ENCODE measurements at regions not wholly inside any gene's neighbourhood (a gene's known extent, or its start where the extent isn't known, plus 50 kb on each side); places are given as distances from the start of the nearest gene placed in this dataset.

DNA sequence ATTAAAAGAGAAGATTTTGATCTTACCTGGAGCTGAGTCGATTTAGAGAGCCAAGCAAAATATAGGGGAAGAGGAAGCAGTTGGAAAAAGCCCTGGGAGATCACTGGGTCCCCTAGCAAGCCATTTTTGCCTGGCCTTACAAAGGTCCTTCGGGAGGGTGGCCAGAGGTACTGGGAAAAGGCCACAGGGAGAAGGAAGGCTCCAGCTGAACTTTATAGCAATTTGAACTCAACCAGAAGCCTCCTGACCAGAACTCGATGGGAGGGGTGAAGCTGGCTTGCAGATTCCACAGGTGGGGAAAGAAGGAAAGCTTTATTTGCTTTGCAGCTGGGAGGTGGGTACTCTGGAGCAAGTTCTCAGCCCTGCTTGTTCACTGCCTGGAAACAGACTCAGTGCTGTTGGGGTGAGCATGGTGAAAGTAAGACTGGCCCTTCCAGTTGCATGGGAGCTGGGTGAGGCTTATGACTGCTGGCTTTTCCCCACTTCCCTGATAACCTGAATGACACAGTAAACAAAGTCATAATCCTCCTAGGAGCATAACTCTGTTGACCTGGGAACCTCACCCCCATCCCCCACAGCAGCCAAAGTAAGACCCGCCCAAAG is 855.8 kb downstream of the FSCB start:
- peak overlapping the region; percentile 51 for H3K27ac Mint-ChIP-seq (ENCODE audit: unreplicated experiment)
- H3K4me3 ChIP-seq (ENCODE audit: low read depth, low read length): no peak overlapping the region
- H3K27me3 Mint-ChIP-seq (ENCODE audit: insufficient read depth, unreplicated experiment): no peaks in the 10 kb centered on the region
- H3K36me3 Mint-ChIP-seq (ENCODE audit: insufficient read depth, unreplicated experiment): no peaks in the 10 kb centered on the region
- H3K36me3 ChIP-seq (ENCODE audit: control insufficient read depth, insufficient read depth, low read length): no peaks in the 10 kb centered on the region
- POLR2A ChIA-PET: no interaction called here
- no TSS peak for BruUV-seq (replicated peaks)
- DNase-seq: peak; percentile 45 to 63
- TF ChIP-seq, protein P1, sequence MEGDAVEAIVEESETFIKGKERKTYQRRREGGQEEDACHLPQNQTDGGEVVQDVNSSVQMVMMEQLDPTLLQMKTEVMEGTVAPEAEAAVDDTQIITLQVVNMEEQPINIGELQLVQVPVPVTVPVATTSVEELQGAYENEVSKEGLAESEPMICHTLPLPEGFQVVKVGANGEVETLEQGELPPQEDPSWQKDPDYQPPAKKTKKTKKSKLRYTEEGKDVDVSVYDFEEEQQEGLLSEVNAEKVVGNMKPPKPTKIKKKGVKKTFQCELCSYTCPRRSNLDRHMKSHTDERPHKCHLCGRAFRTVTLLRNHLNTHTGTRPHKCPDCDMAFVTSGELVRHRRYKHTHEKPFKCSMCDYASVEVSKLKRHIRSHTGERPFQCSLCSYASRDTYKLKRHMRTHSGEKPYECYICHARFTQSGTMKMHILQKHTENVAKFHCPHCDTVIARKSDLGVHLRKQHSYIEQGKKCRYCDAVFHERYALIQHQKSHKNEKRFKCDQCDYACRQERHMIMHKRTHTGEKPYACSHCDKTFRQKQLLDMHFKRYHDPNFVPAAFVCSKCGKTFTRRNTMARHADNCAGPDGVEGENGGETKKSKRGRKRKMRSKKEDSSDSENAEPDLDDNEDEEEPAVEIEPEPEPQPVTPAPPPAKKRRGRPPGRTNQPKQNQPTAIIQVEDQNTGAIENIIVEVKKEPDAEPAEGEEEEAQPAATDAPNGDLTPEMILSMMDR (IDR thresholded peaks at IDR 0.05; ENCODE audit: insufficient read depth in 1 of 2, low read depth in 1 of 2, low read length in 1 of 2, severe bottlenecking in 1 of 2, unreplicated experiment in 1 of 2): no peak
- peaks cover 12% of the 10 kb centered on the region for H3K4me1 Mint-ChIP-seq (ENCODE audit: low read depth, unreplicated experiment)
- intact Hi-C loops (cut with micrococcal nuclease; ENCODE audit: unreplicated experiment): loop anchor here (1.0 kb wide), 1 partner anchor 129 kb away; no protein-coding TSS in a partner anchor
- peaks cover 12% of the 10 kb centered on the region for H3K4me1 ChIP-seq
- CTCF ChIA-PET: interaction anchor here (1.1 kb wide), 1 partner anchor 129 kb away, joined by 3 read pairs; no protein-coding TSS in a partner anchor
- no peaks in the 10 kb centered on the region for H3K27me3 ChIP-seq (replicated peaks; ENCODE audit: control insufficient read depth, insufficient read depth, low read length)
- peaks cover 20% of the 10 kb centered on the region for H3K9me3 Mint-ChIP-seq (ENCODE audit: unreplicated experiment)
- H3K9me3 ChIP-seq: no peaks in the 10 kb centered on the region
- peak overlapping the region; percentile 37 for H3K4me3 Mint-ChIP-seq (ENCODE audit: unreplicated experiment)

DNA sequence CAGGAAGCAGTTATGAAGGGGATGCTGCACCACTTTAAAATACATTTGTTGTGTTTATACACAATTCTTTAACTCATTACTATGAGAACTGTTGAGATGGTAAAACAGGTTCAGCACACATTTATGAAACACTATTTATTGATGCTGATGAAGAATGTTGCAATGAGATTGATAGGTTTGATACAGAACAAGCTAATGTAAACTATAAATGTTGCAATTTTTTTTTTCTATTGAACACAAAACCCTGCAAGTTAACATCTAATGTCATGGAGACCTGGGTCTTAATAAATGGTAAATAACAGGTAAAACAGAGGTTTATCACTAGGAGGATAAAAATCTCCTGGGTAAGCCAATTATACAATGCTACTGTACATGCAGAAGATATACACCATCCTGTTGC is 857.6 kb downstream of the FSCB start:
- H3K4me1 Mint-ChIP-seq (ENCODE audit: low read depth, unreplicated experiment): peaks cover 12% of the 10 kb centered on the region
- Histone ChIP-seq H3K27me3 (replicated peaks; ENCODE audit: control insufficient read depth, insufficient read depth, low read length) (no peaks in the 10 kb centered on the region), H3K9me3 (no peaks in the 10 kb centered on the region), H3K4me3 (ENCODE audit: low read depth, low read length) (no peak overlapping the region), H3K36me3 (ENCODE audit: control insufficient read depth, insufficient read depth, low read length) (no peaks in the 10 kb centered on the region), H3K4me1 (peaks cover 12% of the 10 kb centered on the region)
- TF ChIP-seq, protein P1 (IDR thresholded peaks at IDR 0.05; ENCODE audit: insufficient read depth in 1 of 2, low read depth in 1 of 2, low read length in 1 of 2, severe bottlenecking in 1 of 2, unreplicated experiment in 1 of 2): no peak
- no TSS peak for BruUV-seq (replicated peaks)
- peaks cover 20% of the 10 kb centered on the region for H3K9me3 Mint-ChIP-seq (ENCODE audit: unreplicated experiment)
- POLR2A ChIA-PET: no interaction called here
- H3K36me3 Mint-ChIP-seq (ENCODE audit: insufficient read depth, unreplicated experiment): no peaks in the 10 kb centered on the region
- no peak overlapping the region for H3K4me3 Mint-ChIP-seq (ENCODE audit: unreplicated experiment)
- no peak for DNase-seq
- H3K27ac Mint-ChIP-seq (ENCODE audit: unreplicated experiment): no peak overlapping the region
- no peaks in the 10 kb centered on the region for H3K27me3 Mint-ChIP-seq (ENCODE audit: insufficient read depth, unreplicated experiment)
- CTCF ChIA-PET: no interaction called here
- intact Hi-C loops (cut with micrococcal nuclease; ENCODE audit: unreplicated experiment): no loop called here

DNA sequence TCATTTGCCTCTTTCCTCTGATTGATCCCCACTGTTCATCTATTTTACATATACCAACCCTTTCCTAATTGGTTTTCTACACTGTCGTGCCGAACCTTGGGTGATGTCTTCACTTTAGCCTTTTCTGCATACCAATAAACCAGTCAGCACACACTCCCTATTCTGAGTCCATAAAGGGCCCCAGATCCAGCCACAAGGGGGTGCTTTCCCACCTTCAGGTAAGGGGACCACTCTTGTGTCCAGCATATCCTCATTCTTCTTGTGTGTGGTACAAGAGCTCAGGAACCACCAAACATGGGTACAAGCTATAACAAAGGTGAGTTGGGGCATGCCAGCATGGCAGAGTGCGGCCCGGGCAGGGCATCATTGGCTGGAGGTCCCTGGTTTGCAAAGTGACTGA is 859.8 kb downstream of the FSCB start:
- intact Hi-C loops (cut with micrococcal nuclease; ENCODE audit: unreplicated experiment): loop anchor here (1.0 kb wide), 1 partner anchor 148 kb away; no protein-coding TSS in a partner anchor
- peaks cover 12% of the 10 kb centered on the region for H3K4me1 ChIP-seq
- ChIA-PET POLR2A (no interaction called here), CTCF (no interaction called here)
- peak in 1 of 2 experiments; percentile 10 for DNase-seq
- TF ChIP-seq, protein P1 (IDR thresholded peaks at IDR 0.05; ENCODE audit: insufficient read depth in 1 of 2, low read depth in 1 of 2, low read length in 1 of 2, severe bottlenecking in 1 of 2, unreplicated experiment in 1 of 2): no peak
- H3K27ac Mint-ChIP-seq (ENCODE audit: unreplicated experiment): no peak overlapping the region
- H3K27me3 ChIP-seq (replicated peaks; ENCODE audit: control insufficient read depth, insufficient read depth, low read length): no peaks in the 10 kb centered on the region
- H3K36me3 Mint-ChIP-seq (ENCODE audit: insufficient read depth, unreplicated experiment): no peaks in the 10 kb centered on the region
- no TSS peak for BruUV-seq (replicated peaks)
- H3K36me3 ChIP-seq (ENCODE audit: control insufficient read depth, insufficient read depth, low read length): no peaks in the 10 kb centered on the region
- H3K4me1 Mint-ChIP-seq (ENCODE audit: low read depth, unreplicated experiment): peaks cover 12% of the 10 kb centered on the region
- no peaks in the 10 kb centered on the region for H3K9me3 ChIP-seq
- peaks cover 10% of the 10 kb centered on the region for H3K9me3 Mint-ChIP-seq (ENCODE audit: unreplicated experiment)
- no peak overlapping the region for H3K4me3 ChIP-seq (ENCODE audit: low read depth, low read length)
- H3K4me3 Mint-ChIP-seq (ENCODE audit: unreplicated experiment): no peak overlapping the region
- no peaks in the 10 kb centered on the region for H3K27me3 Mint-ChIP-seq (ENCODE audit: insufficient read depth, unreplicated experiment)

All from Caco-2 (cell line).